Osteoblast (primary cell): ENCODE measurements at regions not wholly inside any gene's neighbourhood (a gene's known extent, or its start where the extent isn't known, plus 50 kb on each side); places are given as distances from the start of the nearest gene placed in this dataset.
"Not testable (repeated sequence)": the region's sequence is repeated elsewhere in the genome, so short reads cannot be mapped to it uniquely, and the experiment has no call there.

Experiments
- DNase-seq: peaks from one replicate; pipeline ENCODE4 v3.0.0; 2011; ENCODE audit warnings: low spot score, mixed read lengths; ENCODE audit not compliant: insufficient read length; ENCODE audit errors: missing footprints
- H2AFZ ChIP-seq: 2 replicates; pipeline ENCODE4 v1.6.0; 2011; ENCODE audit warnings: mild to moderate bottlenecking, low read length
- H3K27ac ChIP-seq: 2 replicates; pipeline ENCODE4 v1.5.1; 2011; ENCODE audit warnings: mild to moderate bottlenecking, low read depth, low read length, moderate library complexity
- H3K27me3 ChIP-seq: 2 replicates; pipeline ENCODE4 v1.6.0; 2012; ENCODE audit warnings: mild to moderate bottlenecking, control low read depth, inconsistent platforms, low read length, moderate library complexity; ENCODE audit not compliant: insufficient read depth
- H3K36me3 ChIP-seq: 2 replicates; pipeline ENCODE4 v1.5.1; 2011; ENCODE audit warnings: mild to moderate bottlenecking, low read length, control low read depth, moderate library complexity; ENCODE audit not compliant: insufficient read depth
- H3K4me1 ChIP-seq: 2 replicates; pipeline ENCODE4 v1.5.1; 2011; ENCODE audit warnings: mild to moderate bottlenecking, low read length, control low read depth, moderate library complexity; ENCODE audit not compliant: insufficient read depth
- H3K4me2 ChIP-seq: 2 replicates; pipeline ENCODE4 v1.6.0; 2011; ENCODE audit warnings: mild to moderate bottlenecking, low read length; ENCODE audit not compliant: insufficient read depth
- H3K4me3 ChIP-seq: fragments of 200-600 bp; sonication (generic); 3 replicates; pipeline ENCODE4 v1.5.1; 2012; ENCODE audit warnings: mild to moderate bottlenecking, low read length, inconsistent platforms; ENCODE audit not compliant: insufficient read depth
- H3K79me2 ChIP-seq: 2 replicates; pipeline ENCODE4 v1.6.0; 2012; ENCODE audit warnings: mild to moderate bottlenecking, low read length, control low read depth, inconsistent platforms; ENCODE audit not compliant: insufficient read depth
- H3K9me3 ChIP-seq: 2 replicates; pipeline ENCODE4 v1.5.1; 2011; ENCODE audit warnings: low read depth, low read length, control low read depth
- H4K20me1 ChIP-seq: 2 replicates; pipeline ENCODE4 v1.6.0; 2012; ENCODE audit warnings: mild to moderate bottlenecking, low read length, control low read depth; ENCODE audit not compliant: insufficient read depth
- TF ChIP-seq, protein P1 (sequence below): IDR thresholded peaks from 2 replicates; pipeline ENCODE4 v1.5.1; 2011; ENCODE audit warnings: mild to moderate bottlenecking, low read depth, low read length, moderate library complexity; ENCODE audit errors: extremely low read depth

DNA sequence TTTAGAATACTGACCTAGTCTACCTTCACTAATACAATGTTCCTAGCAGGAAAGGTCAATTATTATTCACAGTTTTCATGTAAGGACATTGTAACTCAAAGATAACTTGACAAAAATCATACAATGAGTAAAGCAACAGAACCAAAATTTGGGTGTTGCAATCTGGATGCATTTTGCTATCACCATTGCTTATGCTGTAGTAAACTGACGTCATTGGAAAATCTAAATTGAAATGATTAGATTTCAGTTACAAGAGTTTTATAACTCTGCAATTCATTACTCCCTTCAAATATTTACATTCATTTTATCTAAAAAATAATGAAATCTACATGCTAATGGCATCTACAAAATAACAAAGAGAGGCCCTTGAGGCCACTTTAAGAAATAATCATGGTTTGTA is 147.0 kb downstream of the TENT5A start:
- H3K36me3 ChIP-seq: no peaks in the 10 kb centered on the region
- no peak overlapping the region for H3K4me3 ChIP-seq
- TF ChIP-seq, protein P1, sequence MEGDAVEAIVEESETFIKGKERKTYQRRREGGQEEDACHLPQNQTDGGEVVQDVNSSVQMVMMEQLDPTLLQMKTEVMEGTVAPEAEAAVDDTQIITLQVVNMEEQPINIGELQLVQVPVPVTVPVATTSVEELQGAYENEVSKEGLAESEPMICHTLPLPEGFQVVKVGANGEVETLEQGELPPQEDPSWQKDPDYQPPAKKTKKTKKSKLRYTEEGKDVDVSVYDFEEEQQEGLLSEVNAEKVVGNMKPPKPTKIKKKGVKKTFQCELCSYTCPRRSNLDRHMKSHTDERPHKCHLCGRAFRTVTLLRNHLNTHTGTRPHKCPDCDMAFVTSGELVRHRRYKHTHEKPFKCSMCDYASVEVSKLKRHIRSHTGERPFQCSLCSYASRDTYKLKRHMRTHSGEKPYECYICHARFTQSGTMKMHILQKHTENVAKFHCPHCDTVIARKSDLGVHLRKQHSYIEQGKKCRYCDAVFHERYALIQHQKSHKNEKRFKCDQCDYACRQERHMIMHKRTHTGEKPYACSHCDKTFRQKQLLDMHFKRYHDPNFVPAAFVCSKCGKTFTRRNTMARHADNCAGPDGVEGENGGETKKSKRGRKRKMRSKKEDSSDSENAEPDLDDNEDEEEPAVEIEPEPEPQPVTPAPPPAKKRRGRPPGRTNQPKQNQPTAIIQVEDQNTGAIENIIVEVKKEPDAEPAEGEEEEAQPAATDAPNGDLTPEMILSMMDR: no peak
- no peaks in the 10 kb centered on the region for H4K20me1 ChIP-seq
- peaks cover 18% of the 10 kb centered on the region for H3K4me1 ChIP-seq
- no peaks in the 10 kb centered on the region for H3K27me3 ChIP-seq
- H3K79me2 ChIP-seq: no peaks in the 10 kb centered on the region
- H3K9me3 ChIP-seq: no peaks in the 10 kb centered on the region
- no peak overlapping the region for H3K4me2 ChIP-seq
- H2AFZ ChIP-seq: no peak overlapping the region
- no peak overlapping the region for H3K27ac ChIP-seq
- no peak for DNase-seq

DNA sequence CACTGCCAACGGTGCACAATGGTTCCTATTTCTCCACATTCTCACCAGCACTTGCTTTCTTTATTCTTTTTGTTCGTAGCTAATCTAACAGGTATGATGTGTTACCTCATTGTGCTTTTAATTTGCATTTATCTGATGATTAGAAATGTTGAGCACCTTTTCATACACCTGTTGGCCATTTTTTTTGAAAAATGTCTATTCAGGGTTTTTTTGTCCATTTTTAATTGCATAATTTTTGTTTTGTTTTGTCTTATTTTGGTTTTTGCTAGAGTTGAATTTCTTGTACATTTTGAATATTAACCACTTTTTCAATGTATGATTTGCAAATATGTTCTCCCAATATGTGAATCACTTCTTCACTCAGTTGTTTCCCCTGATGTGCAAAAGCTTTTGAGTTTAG is 150.6 kb downstream of the TENT5A start:
- DNase-seq: no peak
- no peaks in the 10 kb centered on the region for H3K27me3 ChIP-seq
- no peak overlapping the region for H3K4me2 ChIP-seq
- no peak overlapping the region for H3K4me3 ChIP-seq
- H3K4me1 ChIP-seq: peaks cover 3% of the 10 kb centered on the region
- H3K27ac ChIP-seq: no peak overlapping the region
- H3K79me2 ChIP-seq: no peaks in the 10 kb centered on the region
- no peaks in the 10 kb centered on the region for H4K20me1 ChIP-seq
- H2AFZ ChIP-seq: no peak overlapping the region
- H3K36me3 ChIP-seq: no peaks in the 10 kb centered on the region
- no peaks in the 10 kb centered on the region for H3K9me3 ChIP-seq
- TF ChIP-seq, protein P1: no peak

DNA sequence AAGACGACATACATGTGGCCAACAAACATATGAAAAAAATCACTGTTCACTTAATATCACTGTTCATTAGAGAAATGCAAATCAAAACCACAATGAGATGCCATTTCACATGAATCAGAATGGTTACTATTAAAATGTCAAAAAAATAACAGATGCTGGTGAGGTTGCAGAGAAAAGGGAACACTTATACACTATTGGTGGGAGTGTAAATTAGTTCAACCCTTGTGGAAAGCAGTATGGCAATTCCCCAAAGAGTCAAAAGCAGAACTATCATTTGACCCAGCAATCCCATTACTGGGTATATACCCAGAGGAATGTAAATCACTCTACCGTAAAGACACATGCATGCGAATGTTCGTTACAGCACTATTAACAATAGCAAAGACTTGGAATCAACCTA is 152.0 kb downstream of the TENT5A start:
- not testable (repeated sequence) for H3K4me1 ChIP-seq, H4K20me1 ChIP-seq, H3K27ac ChIP-seq, H3K9me3 ChIP-seq, H3K36me3 ChIP-seq, H2AFZ ChIP-seq, H3K4me2 ChIP-seq, H3K79me2 ChIP-seq, H3K4me3 ChIP-seq, DNase-seq, H3K27me3 ChIP-seq

DNA sequence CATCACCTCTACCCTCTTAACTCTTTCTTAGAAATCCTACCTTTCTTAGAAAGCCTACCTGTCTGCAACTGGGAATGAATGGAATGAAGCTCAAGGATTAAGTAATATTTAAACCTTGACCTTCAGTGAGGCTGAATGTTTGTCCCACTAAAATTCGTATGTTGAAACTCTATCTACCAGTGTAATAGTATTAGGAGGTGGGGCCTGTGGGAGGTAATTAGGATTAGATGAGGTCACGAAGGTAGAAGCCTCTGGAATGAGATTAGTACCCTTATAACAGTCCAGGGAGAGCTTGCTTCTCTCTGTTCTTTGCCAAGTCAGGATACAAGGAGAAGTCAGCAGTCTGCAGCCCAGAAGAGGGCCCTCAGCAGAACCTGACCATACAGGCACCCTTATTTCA is 158.0 kb downstream of the TENT5A start:
- Histone ChIP-seq H3K27ac (no peak overlapping the region), H3K4me1 (no peaks in the 10 kb centered on the region), H3K4me3 (no peak overlapping the region), H3K9me3 (no peaks in the 10 kb centered on the region), H3K79me2 (no peaks in the 10 kb centered on the region), H4K20me1 (no peaks in the 10 kb centered on the region), H2AFZ (no peak overlapping the region), H3K27me3 (no peaks in the 10 kb centered on the region), H3K36me3 (no peaks in the 10 kb centered on the region), H3K4me2 (no peak overlapping the region)
- TF ChIP-seq, protein P1: no peak
- DNase-seq: no peak

DNA sequence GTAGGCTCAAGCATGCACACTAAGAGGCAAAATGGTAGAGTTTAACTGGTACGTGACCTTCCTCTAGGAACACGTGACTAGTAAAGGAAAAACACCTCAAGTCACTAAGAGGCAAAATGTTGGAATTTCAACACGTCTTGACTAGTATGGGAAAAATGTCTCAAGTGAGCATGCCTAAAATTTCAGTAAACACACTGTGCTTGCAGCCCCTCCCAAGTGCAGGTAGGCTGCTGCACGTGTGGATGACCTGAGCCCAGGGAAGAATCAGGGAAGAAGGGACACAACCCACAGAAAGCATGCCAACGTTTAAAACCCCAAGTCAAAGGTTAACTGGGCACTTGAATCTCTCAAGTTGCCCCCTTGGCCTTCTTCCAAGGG is 162.2 kb downstream of the TENT5A start:
- H3K4me3 ChIP-seq: no peak overlapping the region
- H3K36me3 ChIP-seq: no peaks in the 10 kb centered on the region
- no peaks in the 10 kb centered on the region for H3K27me3 ChIP-seq
- H2AFZ ChIP-seq: no peak overlapping the region
- H3K4me1 ChIP-seq: no peaks in the 10 kb centered on the region
- no peaks in the 10 kb centered on the region for H3K79me2 ChIP-seq
- H3K9me3 ChIP-seq: no peaks in the 10 kb centered on the region
- no peaks in the 10 kb centered on the region for H4K20me1 ChIP-seq
- H3K4me2 ChIP-seq: no peak overlapping the region
- no peak overlapping the region for H3K27ac ChIP-seq
- DNase-seq: no peak
- TF ChIP-seq, protein P1: no peak
